HUES48 (cell line): ENCODE measurements at regions not wholly inside any gene's neighbourhood (a gene's known extent, or its start where the extent isn't known, plus 50 kb on each side); places are given as distances from the start of the nearest gene placed in this dataset.

Experiments used
- H3K27ac ChIP-seq: one replicate; pipeline ENCODE4 v1.7.0; 2013; ENCODE audit warnings: low read depth, low read length, inconsistent platforms
- H3K27me3 ChIP-seq: 2 replicates; pipeline ENCODE4 v1.6.1; 2013; ENCODE audit warnings: mild to moderate bottlenecking, low read length; ENCODE audit not compliant: control insufficient read depth, insufficient read depth
- H3K36me3 ChIP-seq: 2 replicates; pipeline ENCODE4 v1.6.1; 2013; ENCODE audit warnings: low read length; ENCODE audit not compliant: control insufficient read depth, insufficient read depth
- H3K4me1 ChIP-seq: 2 replicates; pipeline ENCODE4 v1.6.1; 2013; ENCODE audit warnings: mild to moderate bottlenecking, low read length; ENCODE audit not compliant: control insufficient read depth, insufficient read depth
- H3K4me3 ChIP-seq: 2 replicates; pipeline ENCODE4 v1.5.1; 2013; ENCODE audit warnings: mild to moderate bottlenecking, low read depth, low read length
- H3K9ac ChIP-seq: 2 replicates; pipeline ENCODE4 v1.6.1; 2013; ENCODE audit warnings: mild to moderate bottlenecking, low read depth, low read length, moderate library complexity
- H3K9me3 ChIP-seq: 2 replicates; pipeline ENCODE4 v1.6.1; 2013; ENCODE audit warnings: low read length; ENCODE audit not compliant: control insufficient read depth, insufficient read depth

DNA sequence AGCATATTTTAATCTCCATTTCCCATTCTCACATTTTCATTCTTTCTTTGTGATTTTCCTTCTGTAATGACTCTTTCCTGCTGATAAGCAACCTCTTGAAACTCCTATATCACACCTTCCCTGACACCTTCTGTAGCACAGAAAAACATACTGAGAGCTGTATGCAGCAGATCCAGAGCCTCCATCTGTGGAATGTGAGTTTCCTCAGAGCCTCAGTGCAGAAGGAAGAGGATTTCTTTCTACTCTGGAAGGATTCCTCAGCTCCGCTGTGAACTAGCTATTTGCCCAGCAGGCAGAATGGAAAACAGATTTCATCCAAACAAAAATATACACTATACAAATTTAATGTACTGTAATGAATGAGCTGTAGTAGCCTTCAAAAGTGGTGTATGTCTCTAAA lies 841.3 kb upstream of the ZWINT start:
- Histone ChIP-seq H3K27me3 (no peaks in the 10 kb centered on the region), H3K9ac (no peak overlapping the region), H3K4me1 (no peaks in the 10 kb centered on the region), H3K4me3 (no peak overlapping the region), H3K9me3 (no peaks in the 10 kb centered on the region), H3K36me3 (no peaks in the 10 kb centered on the region), H3K27ac (no peak overlapping the region)

DNA sequence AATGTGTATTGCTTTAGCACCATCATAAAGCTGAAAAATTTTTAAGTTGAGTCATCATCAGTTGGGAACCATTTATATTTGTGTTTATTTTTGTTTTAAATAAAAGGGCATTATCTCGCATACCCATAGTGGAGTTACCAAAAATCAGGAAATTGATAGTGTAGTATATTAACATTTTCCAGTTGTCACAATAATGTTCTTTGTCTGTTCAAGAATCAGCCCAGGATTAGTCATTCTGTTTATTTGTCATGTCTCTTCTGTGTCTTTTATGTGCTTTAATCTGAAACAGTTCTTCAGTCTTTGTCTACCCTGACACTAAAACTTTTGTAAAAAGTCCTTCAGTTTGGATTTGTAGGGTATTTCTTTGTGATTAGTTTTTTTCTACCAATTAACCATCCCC lies 827.8 kb upstream of the ZWINT start:
- no peak overlapping the region for H3K27ac ChIP-seq
- no peaks in the 10 kb centered on the region for H3K27me3 ChIP-seq
- no peak overlapping the region for H3K4me3 ChIP-seq
- no peaks in the 10 kb centered on the region for H3K36me3 ChIP-seq
- H3K9ac ChIP-seq = no peak overlapping the region
- H3K9me3 ChIP-seq = no peaks in the 10 kb centered on the region; the same call in 1 of the 2 replicates
- no peaks in the 10 kb centered on the region for H3K4me1 ChIP-seq

DNA sequence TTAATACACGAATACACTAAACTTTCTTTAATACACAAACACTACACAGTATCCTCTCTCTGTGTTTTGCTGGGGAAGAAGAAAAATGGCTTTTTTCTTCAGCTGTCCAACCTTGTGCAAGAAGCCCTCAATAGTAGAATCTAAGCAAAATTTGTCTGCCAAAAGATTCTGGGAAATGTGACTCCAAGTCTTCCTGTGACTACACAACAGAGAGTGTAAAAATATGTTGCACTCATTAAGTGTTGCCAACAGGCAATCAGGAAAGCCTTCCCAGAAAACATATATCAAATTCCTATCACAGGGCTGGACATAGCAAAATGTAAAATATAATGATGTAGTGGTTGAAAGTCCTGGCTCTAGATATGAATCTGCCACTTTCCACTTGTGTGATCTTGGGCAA lies 825.1 kb upstream of the ZWINT start:
- Histone ChIP-seq H3K4me3 (no peak overlapping the region), H3K27me3 (no peaks in the 10 kb centered on the region), H3K9me3 (no peaks in the 10 kb centered on the region; the same call in 1 of the 2 replicates), H3K9ac (no peak overlapping the region), H3K4me1 (no peaks in the 10 kb centered on the region), H3K36me3 (no peaks in the 10 kb centered on the region), H3K27ac (no peak overlapping the region)

DNA sequence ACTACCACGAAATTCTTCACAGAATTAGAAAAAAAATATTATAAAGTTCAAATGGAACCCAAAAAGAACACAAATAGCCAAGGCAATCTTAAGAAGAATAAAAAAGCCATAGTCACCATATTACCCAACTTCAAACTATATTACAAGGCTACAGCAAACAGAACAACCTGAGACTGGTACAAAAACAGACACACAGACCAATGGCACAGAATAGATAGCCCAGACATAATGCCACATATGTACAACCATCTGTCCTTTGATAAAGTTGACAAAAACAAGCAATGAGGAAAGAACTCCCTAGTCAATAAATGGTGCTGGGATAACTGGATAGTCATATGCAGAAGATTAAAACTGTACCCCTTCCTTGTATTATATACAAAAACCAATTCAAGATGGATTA lies 808.5 kb upstream of the ZWINT start:
- Histone ChIP-seq H3K4me3 (no peak overlapping the region), H3K27me3 (no peaks in the 10 kb centered on the region)

DNA sequence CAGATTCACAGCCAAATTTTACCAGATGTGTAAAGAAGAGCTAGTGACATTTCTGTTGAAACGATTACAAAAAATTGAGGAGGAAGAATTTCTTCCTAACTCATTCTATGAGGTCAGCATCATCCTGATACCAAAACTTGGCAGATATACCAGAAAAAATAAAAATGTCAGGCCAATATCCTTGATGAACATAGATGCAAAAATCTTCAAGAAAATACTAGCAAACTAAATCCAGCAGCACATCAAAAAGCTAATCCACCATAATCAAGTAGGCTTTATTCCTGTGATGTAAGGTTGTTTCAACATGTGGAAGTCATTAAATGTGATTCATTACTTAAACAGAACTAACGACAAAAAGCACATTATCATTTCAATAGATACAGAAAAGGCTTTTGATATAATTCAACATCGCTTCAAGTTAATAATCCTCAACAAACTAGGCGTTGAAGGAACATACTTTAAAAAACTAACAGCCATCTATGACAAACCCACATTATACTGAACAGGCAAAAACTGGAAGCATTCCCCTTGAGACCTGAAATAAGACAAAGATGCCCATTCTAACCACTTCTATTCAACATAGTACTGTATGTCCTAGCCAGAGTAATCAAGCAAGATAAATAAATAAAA lies 807.7 kb upstream of the ZWINT start:
- Histone ChIP-seq H3K27ac (no peak overlapping the region), H3K9me3 (no peaks in the 10 kb centered on the region), H3K27me3 (no peaks in the 10 kb centered on the region), H3K4me1 (peaks cover 12% of the 10 kb centered on the region; the same call in 1 of the 2 replicates), H3K4me3 (no peak overlapping the region), H3K36me3 (no peaks in the 10 kb centered on the region), H3K9ac (no peak overlapping the region)

More for the DNA sequence above, 808.5 kb upstream of the ZWINT start:
- Histone ChIP-seq H3K36me3 (no peaks in the 10 kb centered on the region), H3K9ac (no peak overlapping the region), H3K27ac (no peak overlapping the region), H3K9me3 (no peaks in the 10 kb centered on the region), H3K4me1 (peaks cover 12% of the 10 kb centered on the region; the same call in 1 of the 2 replicates)

DNA sequence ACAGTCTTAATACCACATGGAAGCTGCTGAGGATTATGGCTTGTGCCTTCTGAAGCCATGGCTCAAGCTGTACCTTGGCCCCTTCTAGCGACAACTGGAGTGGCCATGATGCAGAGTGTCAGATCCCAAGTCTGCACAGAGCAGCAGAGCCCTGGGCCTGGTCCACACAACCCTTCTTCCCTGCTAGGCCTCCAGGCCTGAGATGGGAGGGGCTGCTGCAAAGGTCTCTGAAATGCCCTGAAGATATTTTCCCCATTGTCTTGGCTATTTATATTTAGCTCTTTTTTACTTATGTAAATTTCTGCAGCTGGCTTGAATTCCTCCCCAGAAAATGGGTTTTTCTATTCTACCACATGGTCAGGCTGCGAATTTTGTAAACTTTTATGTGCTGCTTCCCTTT lies 804.6 kb upstream of the ZWINT start:
- Histone ChIP-seq H3K9ac (no peak overlapping the region), H3K27ac (no peak overlapping the region), H3K27me3 (no peaks in the 10 kb centered on the region), H3K36me3 (no peaks in the 10 kb centered on the region), H3K4me3 (no peak overlapping the region), H3K4me1 (peaks cover 12% of the 10 kb centered on the region; the same call in 1 of the 2 replicates), H3K9me3 (no peaks in the 10 kb centered on the region)

DNA sequence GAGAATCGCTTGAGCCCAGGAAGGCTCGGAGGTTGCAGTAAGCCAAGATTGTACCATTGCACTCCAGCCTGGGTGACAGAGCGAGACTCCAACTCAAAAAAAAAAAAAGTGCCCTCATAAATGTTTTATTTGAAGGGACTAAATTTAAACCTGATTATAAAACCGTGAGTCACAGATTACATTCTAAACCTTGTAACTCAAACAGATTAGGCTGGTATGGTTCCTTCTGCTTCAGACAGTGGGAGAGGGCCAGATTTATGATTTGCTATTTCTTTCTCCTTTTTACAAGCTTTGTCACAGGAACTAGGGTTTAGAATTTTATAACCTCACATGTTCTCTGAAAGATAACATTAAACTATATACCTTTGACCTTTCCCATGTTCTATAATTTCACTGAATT lies 801.2 kb upstream of the ZWINT start:
- no peak overlapping the region for H3K4me3 ChIP-seq
- no peaks in the 10 kb centered on the region for H3K27me3 ChIP-seq
- no peak overlapping the region for H3K9ac ChIP-seq
- no peaks in the 10 kb centered on the region for H3K36me3 ChIP-seq
- H3K4me1 ChIP-seq = peaks cover 6% of the 10 kb centered on the region; the same call in 1 of the 2 replicates
- no peak overlapping the region for H3K27ac ChIP-seq
- no peaks in the 10 kb centered on the region for H3K9me3 ChIP-seq

DNA sequence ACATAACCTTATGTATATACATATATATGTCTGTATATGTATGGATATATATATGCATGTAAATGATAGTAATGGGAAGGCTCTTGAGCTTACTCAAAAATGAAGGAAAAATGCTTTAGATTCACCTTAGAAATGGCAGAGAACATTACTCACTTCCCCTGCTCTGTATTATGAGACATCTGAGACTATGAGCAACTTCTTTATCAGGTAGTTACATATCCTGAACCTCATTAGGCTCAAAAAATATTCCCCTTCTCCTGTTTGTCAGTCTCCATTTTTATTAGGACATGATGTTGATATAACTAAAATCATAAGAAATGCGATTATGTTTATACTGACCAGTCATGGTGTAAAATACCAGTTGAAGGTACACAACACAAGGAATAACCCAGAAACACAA lies 800.1 kb upstream of the ZWINT start:
- no peaks in the 10 kb centered on the region for H3K9me3 ChIP-seq
- no peaks in the 10 kb centered on the region for H3K36me3 ChIP-seq
- peaks cover 6% of the 10 kb centered on the region; the same call in 1 of the 2 replicates for H3K4me1 ChIP-seq
- no peaks in the 10 kb centered on the region for H3K27me3 ChIP-seq
- no peak overlapping the region for H3K27ac ChIP-seq
- H3K9ac ChIP-seq = no peak overlapping the region
- no peak overlapping the region for H3K4me3 ChIP-seq

DNA sequence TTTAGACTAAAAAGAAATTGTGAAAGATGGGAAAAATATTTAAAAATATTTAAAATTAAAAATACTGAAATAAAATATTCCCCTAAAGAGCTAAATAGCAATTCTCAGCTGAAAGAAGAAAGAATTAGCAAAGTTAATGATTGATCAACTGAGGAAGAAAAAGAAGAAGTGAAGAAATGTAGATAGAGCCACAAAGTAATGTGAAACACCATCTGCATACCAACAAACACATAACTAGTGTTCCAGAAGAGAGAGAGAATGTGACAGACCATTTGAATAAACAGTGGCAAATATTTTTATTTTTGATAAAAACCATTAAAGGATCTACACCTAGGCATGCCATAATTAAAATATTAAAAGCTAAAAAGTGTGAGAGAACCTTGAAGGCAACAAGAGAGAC lies 784.5 kb upstream of the ZWINT start:
- no peak overlapping the region for H3K27ac ChIP-seq
- no peaks in the 10 kb centered on the region for H3K9me3 ChIP-seq
- H3K36me3 ChIP-seq = no peaks in the 10 kb centered on the region
- H3K9ac ChIP-seq = no peak overlapping the region
- peaks cover 88% of the 10 kb centered on the region for H3K27me3 ChIP-seq
- H3K4me1 ChIP-seq = no peaks in the 10 kb centered on the region
- H3K4me3 ChIP-seq = no peak overlapping the region

DNA sequence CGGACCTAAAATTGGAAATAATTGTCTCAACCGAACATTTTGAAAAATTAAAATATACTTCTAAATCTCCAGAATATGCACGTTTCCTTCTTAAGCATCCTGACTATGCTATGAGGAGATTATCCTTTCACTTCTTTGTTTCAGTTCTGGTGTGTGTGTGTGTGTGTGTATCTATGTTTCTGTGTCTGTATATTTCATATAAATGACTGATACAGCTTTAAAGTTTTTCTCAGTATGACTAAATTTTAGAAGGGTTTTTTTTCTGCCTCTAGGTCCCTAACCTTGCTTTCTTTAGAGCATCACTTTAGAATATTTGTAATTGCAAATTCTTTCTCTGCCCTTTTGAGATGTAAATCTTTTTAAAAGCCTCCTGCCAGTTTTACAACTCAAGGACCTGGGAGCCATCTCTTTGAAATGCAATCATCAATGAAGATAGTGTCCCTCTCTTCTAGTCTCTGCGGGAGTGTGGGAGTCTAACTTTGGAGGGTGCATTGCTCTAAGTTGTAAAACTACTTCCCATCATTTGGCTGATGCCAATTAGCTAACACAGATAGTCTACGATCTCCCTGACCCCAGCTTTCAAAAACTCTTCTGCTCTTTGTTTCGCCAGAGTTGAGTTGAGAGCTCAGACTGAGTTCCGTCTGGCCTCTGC lies 782.0 kb upstream of the ZWINT start:
- H3K4me3 ChIP-seq = no peak overlapping the region
- H3K9me3 ChIP-seq = peaks cover 3% of the 10 kb centered on the region; the same call in 1 of the 2 replicates
- peaks cover 97% of the 10 kb centered on the region for H3K27me3 ChIP-seq
- H3K4me1 ChIP-seq = no peaks in the 10 kb centered on the region
- H3K27ac ChIP-seq = no peak overlapping the region
- H3K36me3 ChIP-seq = no peaks in the 10 kb centered on the region
- H3K9ac ChIP-seq = no peak overlapping the region

DNA sequence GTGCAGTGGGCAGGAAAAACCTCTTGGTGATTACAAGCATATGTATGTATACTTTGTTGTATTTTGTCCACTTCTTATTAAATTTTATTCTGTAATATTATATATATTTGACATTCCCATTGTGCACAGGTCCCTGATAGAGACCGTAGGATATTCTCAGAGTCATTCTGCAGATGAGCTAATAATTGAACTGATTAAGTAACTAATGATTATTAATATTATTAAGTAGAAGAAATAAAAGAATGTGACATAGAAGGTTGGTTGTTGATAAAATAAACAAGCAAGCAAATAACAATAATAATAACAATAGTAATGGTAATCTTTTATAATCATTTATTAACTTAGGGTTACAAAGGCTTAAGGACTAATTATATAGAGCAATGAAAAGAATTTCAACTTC lies 780.6 kb upstream of the ZWINT start:
- Histone ChIP-seq H3K4me3 (no peak overlapping the region), H3K27ac (no peak overlapping the region), H3K9ac (no peak overlapping the region), H3K4me1 (no peaks in the 10 kb centered on the region), H3K36me3 (no peaks in the 10 kb centered on the region), H3K27me3 (peaks cover 97% of the 10 kb centered on the region), H3K9me3 (peaks cover 3% of the 10 kb centered on the region; the same call in 1 of the 2 replicates)
